GM06990 (cell line): ENCODE measurements at regions not wholly inside any gene's neighbourhood (a gene's known extent, or its start where the extent isn't known, plus 50 kb on each side); places are given as distances from the start of the nearest gene placed in this dataset.

ENCODE experiments used
- DNase-seq: peaks from one replicate; pipeline ENCODE4 v3.0.0-alpha.2; 2011; ENCODE audit not compliant: insufficient read length; ENCODE audit errors: extremely low read depth
- H3K27me3 ChIP-seq: replicated peaks from 2 replicates; pipeline ENCODE4 v1.6.0; 2011; ENCODE audit warnings: low read length; ENCODE audit not compliant: control insufficient read depth, insufficient read depth
- H3K36me3 ChIP-seq: 2 replicates; pipeline ENCODE4 v1.5.1; 2011; ENCODE audit warnings: low read length; ENCODE audit not compliant: control insufficient read depth, insufficient read depth
- H3K4me3 ChIP-seq: replicated peaks from 2 replicates; pipeline ENCODE4 v1.5.1; 2011; ENCODE audit warnings: low read depth, mild to moderate bottlenecking, control low read depth, low read length
- TF ChIP-seq, protein P1 (sequence below): IDR thresholded peaks from 2 replicates; pipeline ENCODE4 v1.5.1; 2011; ENCODE audit warnings: low read length, control low read depth, mild to moderate bottlenecking, inconsistent platforms; ENCODE audit not compliant: insufficient read depth, poor library complexity, severe bottlenecking

DNA sequence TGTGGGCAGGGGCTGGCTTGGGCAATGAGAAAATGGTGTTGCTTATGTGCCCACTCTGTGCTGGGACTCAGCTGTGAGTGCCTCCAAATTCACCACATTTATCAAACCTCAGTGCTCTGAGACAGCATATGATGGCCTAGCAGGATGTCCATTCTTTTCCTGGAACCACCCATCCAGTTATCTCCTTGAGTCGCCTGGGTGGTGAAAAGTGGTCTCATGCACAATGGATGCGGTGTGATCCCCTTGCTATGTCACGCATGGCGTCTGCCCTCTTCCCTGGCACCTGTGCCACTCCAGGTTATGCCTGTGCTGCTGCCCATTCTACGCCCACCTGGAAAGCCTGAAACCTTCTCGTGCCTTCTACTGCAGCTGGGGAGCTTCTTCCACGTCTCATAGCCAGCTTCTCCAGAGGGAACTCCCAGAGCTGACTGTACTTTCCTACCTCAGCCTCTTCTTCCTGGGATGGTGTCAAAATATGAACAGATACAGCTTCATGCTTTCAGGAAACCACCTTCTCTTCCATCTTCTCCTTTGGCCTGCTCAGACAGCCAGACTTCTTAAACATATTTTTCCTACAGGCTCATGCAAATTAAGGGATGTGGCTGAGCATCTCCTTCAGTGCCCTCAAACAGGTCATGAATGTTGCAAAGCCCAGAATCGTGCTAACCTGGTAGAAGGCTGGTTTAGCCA, 147.3 kb downstream of the PFKFB3 start:
- H3K4me3 ChIP-seq, result no peak overlapping the region
- TF ChIP-seq, protein P1, sequence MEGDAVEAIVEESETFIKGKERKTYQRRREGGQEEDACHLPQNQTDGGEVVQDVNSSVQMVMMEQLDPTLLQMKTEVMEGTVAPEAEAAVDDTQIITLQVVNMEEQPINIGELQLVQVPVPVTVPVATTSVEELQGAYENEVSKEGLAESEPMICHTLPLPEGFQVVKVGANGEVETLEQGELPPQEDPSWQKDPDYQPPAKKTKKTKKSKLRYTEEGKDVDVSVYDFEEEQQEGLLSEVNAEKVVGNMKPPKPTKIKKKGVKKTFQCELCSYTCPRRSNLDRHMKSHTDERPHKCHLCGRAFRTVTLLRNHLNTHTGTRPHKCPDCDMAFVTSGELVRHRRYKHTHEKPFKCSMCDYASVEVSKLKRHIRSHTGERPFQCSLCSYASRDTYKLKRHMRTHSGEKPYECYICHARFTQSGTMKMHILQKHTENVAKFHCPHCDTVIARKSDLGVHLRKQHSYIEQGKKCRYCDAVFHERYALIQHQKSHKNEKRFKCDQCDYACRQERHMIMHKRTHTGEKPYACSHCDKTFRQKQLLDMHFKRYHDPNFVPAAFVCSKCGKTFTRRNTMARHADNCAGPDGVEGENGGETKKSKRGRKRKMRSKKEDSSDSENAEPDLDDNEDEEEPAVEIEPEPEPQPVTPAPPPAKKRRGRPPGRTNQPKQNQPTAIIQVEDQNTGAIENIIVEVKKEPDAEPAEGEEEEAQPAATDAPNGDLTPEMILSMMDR, result no peak

DNA sequence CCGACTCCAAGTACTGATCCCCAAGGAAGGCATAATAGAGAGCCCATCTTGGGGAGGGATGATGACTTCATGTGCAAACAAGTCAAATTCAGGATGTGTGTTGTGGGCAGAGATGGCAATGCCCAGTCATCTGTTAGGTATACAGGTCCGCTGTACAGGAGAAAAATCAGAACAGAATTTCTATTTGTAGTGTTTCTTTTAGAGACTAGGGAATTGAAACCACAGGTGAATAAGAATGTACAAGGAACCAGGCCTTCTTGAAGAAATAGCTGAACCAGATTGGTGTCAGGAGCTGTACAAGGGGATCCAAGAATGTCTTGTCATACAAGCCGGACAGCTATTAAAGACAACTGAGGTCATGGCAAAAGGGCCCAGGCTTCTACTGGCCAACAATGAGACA, 147.9 kb downstream of the PFKFB3 start:
- Histone ChIP-seq H3K4me3 (no peak overlapping the region), H3K27me3 (no peaks in the 10 kb centered on the region; the same call in 1 of the 2 replicates), H3K36me3 (no peaks in the 10 kb centered on the region)
- DNase-seq, result no peak
- TF ChIP-seq, protein P1, result no peak

More for the DNA sequence above, 147.3 kb downstream of the PFKFB3 start:
- DNase-seq, result no peak
- Histone ChIP-seq H3K36me3 (no peaks in the 10 kb centered on the region), H3K27me3 (no peaks in the 10 kb centered on the region; the same call in 1 of the 2 replicates)

DNA sequence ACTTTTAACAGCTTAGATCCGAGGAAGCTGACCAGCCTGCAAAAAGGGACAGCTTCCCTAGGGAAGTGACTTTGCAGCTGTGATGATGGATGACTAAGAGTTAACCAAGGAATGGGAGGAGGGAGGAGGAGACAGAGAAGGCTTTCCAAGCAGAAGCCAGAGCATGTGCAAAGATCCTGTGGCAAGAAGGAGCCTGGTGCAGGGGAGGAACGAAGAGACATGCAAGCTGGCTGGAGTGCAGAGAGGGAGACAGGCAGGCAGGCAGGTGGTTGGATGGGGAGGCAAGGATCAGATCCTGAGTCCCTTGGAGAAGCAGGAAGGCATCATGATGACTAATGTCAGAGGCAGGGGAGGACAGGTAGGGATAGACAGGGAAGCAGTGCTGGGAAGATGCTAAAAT, 148.8 kb downstream of the PFKFB3 start:
- Histone ChIP-seq H3K4me3 (no peak overlapping the region), H3K36me3 (no peaks in the 10 kb centered on the region), H3K27me3 (no peaks in the 10 kb centered on the region; the same call in 1 of the 2 replicates)
- DNase-seq, result no peak
- TF ChIP-seq, protein P1, result no peak

DNA sequence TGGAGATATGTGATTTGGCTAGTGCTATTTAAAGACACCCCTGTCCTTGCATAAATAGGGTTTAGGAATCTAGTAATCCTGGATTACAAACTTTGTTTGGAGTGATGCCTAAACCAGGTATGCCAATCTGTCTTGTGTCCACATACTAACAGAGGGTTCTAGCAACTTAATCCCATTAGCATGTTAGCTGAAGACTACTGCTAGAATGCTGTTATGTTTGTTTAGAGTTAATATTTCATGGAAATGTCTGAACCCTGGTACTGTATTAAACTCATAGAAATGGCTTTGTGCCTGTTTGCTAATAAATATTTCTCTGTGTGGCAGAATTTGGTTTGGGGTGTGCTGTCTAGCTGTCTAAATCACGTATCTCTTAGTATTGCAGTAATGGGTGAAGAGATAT, 150.8 kb downstream of the PFKFB3 start:
- no peaks in the 10 kb centered on the region; the same call in 1 of the 2 replicates for H3K27me3 ChIP-seq
- DNase-seq, result no peak
- TF ChIP-seq, protein P1, result no peak
- no peak overlapping the region for H3K4me3 ChIP-seq
- H3K36me3 ChIP-seq, result no peaks in the 10 kb centered on the region

DNA sequence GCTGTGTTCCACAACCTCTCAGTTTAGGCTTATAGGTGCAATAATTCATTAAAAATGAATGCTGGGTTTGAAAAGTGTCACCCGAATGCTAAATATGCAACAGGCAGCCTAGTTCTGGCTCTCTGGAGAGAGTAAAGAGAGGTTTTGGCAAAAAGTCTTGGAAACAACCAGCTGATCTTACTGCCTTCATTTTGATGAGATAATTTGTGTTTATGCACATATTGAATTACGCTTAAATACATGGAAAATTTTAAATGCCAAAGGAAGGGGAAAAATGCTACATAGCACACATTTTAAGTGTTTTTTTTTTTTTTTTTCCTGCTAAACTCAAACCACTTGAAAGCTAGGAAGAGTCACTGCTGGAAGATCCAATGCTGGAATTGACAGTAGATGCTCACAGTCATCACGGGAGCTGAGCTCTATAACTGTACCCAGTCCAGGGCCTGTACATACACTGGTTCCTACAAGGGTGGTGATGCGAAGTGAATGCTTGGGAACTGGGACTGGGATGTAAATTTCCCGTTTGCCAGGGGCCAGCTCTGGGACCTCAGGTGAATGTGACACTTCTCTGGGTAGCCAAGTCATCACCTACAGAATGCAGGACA, 151.5 kb downstream of the PFKFB3 start:
- no peaks in the 10 kb centered on the region; the same call in 1 of the 2 replicates for H3K27me3 ChIP-seq
- no peaks in the 10 kb centered on the region for H3K36me3 ChIP-seq
- no peak for DNase-seq
- no peak overlapping the region for H3K4me3 ChIP-seq
- TF ChIP-seq, protein P1, result no peak
